Progenitor cell of endocrine pancreas (in vitro differentiated cells): ENCODE measurements at regions not wholly inside any gene's neighbourhood (a gene's known extent, or its start where the extent isn't known, plus 50 kb on each side); places are given as distances from the start of the nearest gene placed in this dataset.

Experiments
- DNase-seq: peaks from one replicate; pipeline ENCODE4 v3.0.0; 2021; ENCODE audit warnings: low spot score; ENCODE audit not compliant: unreplicated experiment
- H3K27ac Mint-ChIP-seq: 2 replicates; pipeline ENCODE4 v1.8.0; 2021; ENCODE audit warnings: mild to moderate bottlenecking, moderate library complexity, mixed read lengths
- H3K27me3 Mint-ChIP-seq: 2 replicates; pipeline ENCODE4 v1.8.0; 2021; ENCODE audit warnings: mixed read lengths
- H3K36me3 Mint-ChIP-seq: 2 replicates; pipeline ENCODE4 v1.8.0; 2022; ENCODE audit warnings: mixed read lengths; ENCODE audit not compliant: insufficient read depth
- H3K4me1 Mint-ChIP-seq: 2 replicates; pipeline ENCODE4 v1.8.0; 2021; ENCODE audit warnings: low read depth, mixed read lengths
- H3K4me3 Mint-ChIP-seq: 2 replicates; pipeline ENCODE4 v1.8.0; 2021; ENCODE audit warnings: low read depth, mild to moderate bottlenecking, moderate library complexity, mixed read lengths
- H3K9me3 Mint-ChIP-seq: 2 replicates; pipeline ENCODE4 v1.8.0; 2021; ENCODE audit warnings: low read depth, mixed read lengths
- TF ChIP-seq, protein P1 (sequence below): fragments of 200-600 bp; sonication (generic); IDR thresholded peaks from one replicate; pipeline ENCODE4 v1.5.0; 2021; ENCODE audit warnings: antibody characterized with exemption, mild to moderate bottlenecking; ENCODE audit not compliant: unreplicated experiment

DNA sequence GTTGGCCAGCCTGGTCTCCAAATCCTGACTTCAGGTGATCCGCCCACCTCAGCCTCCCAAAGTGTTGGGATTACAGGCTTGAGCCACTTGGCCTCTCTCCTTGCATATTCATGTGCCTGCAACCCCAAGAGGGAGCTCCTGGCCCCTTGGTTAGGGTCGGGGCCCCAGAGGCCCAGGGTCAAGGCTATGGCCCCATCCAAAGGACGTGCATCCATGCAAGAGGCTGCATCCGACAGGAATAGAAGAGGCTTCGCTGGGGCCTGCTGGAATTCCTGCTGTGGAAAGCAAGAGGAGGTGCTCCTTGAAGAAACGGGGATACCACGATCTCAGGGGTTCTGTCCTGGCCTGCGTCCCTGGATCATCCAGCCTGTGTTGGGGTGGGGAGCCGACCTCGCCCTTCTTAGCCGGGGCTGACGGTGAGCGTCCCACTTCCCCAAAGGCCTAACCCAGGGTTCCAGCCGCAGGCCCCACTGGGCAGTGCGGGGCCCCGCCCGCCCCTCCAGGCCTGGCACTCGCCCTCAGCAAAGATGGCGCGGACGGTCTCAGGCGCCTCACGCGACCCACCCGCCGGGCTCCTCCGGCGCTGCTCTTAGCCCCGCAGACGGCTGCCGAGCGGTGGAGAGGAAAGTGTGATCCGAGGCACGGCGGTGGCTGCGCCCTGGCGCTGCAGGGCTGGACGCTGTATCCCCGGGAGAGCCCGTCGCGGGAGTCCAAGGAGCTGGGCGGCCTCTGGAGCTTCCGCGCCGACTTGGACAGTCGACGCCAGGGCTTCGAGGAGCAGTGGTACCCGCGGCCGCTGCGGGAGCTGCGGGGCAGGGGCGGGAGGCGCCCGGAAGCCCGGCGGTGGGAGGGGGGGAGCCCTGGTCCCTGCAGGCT is 54.7 kb downstream of the ZNF727 start:
- no peaks in the 10 kb centered on the region for H3K27me3 Mint-ChIP-seq
- DNase-seq, result no peak
- H3K4me3 Mint-ChIP-seq, result no peak overlapping the region
- H3K27ac Mint-ChIP-seq, result no peak overlapping the region
- TF ChIP-seq, protein P1, sequence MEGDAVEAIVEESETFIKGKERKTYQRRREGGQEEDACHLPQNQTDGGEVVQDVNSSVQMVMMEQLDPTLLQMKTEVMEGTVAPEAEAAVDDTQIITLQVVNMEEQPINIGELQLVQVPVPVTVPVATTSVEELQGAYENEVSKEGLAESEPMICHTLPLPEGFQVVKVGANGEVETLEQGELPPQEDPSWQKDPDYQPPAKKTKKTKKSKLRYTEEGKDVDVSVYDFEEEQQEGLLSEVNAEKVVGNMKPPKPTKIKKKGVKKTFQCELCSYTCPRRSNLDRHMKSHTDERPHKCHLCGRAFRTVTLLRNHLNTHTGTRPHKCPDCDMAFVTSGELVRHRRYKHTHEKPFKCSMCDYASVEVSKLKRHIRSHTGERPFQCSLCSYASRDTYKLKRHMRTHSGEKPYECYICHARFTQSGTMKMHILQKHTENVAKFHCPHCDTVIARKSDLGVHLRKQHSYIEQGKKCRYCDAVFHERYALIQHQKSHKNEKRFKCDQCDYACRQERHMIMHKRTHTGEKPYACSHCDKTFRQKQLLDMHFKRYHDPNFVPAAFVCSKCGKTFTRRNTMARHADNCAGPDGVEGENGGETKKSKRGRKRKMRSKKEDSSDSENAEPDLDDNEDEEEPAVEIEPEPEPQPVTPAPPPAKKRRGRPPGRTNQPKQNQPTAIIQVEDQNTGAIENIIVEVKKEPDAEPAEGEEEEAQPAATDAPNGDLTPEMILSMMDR, result no peak
- peaks cover 1% of the 10 kb centered on the region for H3K36me3 Mint-ChIP-seq
- no peaks in the 10 kb centered on the region for H3K4me1 Mint-ChIP-seq
- peaks cover 11% of the 10 kb centered on the region for H3K9me3 Mint-ChIP-seq

DNA sequence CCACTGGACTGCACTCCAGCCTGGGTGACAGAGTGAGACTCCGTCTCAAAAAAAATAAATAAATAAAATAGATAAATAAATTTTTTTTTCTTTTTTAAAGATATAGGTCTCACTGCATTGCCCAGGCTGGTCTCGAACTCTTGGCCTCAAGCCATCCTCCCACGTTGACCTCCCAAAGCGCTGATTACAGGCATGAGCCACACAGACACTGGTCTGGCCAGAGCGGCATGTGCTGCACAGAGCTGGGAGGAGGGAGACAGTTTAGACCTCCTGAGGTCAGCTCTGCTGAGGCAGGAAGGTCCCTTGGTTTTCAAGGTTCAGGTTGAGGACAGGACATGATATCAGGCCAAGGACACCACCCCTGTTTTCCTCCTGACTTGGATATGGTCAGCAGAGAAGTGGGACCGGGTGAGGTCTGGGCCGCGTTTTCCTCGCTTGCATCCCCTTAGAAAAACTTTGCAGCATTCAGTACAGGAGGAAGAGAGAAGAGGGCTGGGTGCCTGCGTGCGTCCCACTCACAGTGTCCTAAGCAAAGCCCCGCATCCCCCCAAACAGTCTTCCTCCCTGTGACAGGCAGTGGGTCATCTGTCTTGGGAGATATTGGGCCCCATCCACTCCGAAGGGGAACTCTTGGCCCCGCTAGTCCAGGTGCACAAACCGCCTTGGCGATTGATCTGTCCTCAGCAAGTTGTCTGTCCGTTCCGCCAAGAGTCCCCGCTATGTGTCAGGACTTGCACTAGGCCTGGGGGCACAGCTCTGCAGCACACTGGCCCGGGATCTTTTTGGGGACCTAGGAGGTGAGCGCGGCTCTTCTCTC is 56.1 kb downstream of the ZNF727 start:
- no peak for DNase-seq
- Mint-ChIP-seq H3K4me3 (no peak overlapping the region), H3K36me3 (peaks cover 1% of the 10 kb centered on the region), H3K9me3 (peaks cover 10% of the 10 kb centered on the region), H3K27ac (no peak overlapping the region), H3K4me1 (no peaks in the 10 kb centered on the region), H3K27me3 (no peaks in the 10 kb centered on the region)
- TF ChIP-seq, protein P1, result no peak

DNA sequence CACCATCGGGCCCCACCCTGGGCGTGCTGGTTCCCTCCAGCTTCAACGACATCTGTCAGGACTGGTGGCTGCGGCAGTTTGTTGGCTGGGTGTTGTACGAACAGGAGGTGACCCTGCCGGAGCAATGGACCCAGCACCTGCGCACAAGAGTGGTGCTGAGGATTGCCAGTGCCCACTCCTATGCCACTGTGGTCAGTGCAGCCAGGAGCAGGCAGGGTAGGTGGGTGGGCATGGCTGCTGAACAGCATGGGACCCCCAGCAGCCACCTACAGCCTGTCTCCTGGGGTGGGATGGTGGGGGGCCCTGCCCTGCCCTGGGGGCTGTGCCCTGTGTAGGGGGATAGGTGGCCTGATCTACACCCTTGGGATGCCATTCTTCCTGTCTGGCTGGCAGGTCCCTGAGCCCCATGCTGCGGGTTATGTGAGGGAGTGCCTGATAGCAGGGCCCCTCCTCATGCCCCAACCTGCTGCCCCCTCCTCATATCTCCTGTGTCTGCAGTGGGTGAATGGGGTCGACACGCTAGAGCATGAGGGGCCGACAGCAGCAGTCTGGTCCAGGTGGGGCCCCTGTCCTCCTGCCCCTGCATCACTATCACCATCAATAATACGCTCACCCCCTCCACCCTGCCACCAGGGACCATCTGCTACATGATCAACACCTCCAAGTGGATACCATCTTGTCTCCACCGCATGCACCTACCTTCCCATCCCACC is 56.9 kb downstream of the ZNF727 start:
- Mint-ChIP-seq H3K27me3 (no peaks in the 10 kb centered on the region), H3K4me1 (no peaks in the 10 kb centered on the region), H3K4me3 (no peak overlapping the region), H3K36me3 (peaks cover 1% of the 10 kb centered on the region), H3K9me3 (peaks cover 10% of the 10 kb centered on the region), H3K27ac (no peak overlapping the region)
- DNase-seq, result no peak
- TF ChIP-seq, protein P1, result no peak

- no peak overlapping the region for H3K4me3 Mint-ChIP-seq
- peaks cover 7% of the 10 kb centered on the region for H3K9me3 Mint-ChIP-seq
- no peak overlapping the region for H3K27ac Mint-ChIP-seq
- DNase-seq, result no peak
- H3K27me3 Mint-ChIP-seq, result no peaks in the 10 kb centered on the region
- peaks cover 1% of the 10 kb centered on the region for H3K36me3 Mint-ChIP-seq
- no peaks in the 10 kb centered on the region for H3K4me1 Mint-ChIP-seq
- TF ChIP-seq, protein P1, result no peak
These were observed 57.6 kb downstream of the ZNF727 start for GRCh38 chr7:64102656-64103400.
